Ramos (cell line): ENCODE measurements at regions not wholly inside any gene's neighbourhood (a gene's known extent, or its start where the extent isn't known, plus 50 kb on each side); places are given as distances from the start of the nearest gene placed in this dataset.
"Not testable (repeated sequence)": the region's sequence is repeated elsewhere in the genome, so short reads cannot be mapped to it uniquely, and the experiment has no call there.

ENCODE experiments used
- in situ Hi-C: fragments of 300-500 bp; cut with MboI; formaldehyde crosslinking; loops from one replicate; pipeline ENCODE4 v1.14.3; 2022; ENCODE audit warnings: low sequenced_read_pairs; ENCODE audit not compliant: unreplicated experiment

DNA sequence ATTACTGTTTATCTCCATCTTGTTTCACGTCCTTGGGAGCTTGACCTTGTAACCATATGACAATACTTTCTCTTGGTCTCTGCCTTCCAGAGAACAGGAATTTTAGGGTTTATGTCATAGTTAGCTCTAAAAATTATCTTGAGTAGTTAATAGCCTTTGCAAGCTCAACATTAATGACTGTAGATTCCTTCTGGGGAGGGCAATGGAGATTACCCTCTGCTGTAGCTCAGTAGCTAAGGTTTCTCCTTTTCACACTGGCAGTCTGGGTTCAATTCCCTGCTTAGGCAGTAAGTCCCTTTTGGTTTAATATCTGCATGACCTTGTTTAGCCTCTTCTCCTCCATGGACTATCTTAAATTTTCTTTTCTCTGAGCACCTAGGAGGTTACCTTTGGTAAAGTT, 181.7 kb upstream of the GPR101 start:
- in situ Hi-C loops, result no loop called here

DNA sequence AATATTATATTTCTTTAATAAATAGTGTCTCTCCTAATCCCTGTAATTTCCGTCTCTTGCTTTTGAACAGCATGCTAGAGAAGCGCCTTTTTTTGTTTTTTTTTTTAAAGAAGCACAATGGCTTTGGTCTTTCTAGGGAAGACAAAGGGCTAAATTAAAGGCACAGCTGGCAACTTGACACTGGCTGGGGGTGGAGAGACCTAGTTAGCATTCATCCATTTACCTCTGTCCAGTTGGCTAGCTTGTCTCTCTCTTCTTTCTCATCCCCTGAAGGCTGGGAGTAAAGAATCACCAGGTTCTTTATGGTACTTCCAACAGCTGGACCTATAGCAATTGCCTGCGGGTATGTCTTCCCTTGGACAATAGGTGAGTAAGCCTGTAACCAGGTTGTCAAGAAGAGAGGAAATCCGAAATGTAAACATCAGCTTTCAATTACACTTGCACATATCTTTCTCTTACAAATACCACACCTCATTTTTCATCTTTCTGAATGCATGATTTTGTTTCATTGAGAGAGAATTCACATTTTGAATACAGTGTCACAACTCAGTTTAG, 178.4 kb upstream of the GPR101 start:
- in situ Hi-C loops, result no loop called here

DNA sequence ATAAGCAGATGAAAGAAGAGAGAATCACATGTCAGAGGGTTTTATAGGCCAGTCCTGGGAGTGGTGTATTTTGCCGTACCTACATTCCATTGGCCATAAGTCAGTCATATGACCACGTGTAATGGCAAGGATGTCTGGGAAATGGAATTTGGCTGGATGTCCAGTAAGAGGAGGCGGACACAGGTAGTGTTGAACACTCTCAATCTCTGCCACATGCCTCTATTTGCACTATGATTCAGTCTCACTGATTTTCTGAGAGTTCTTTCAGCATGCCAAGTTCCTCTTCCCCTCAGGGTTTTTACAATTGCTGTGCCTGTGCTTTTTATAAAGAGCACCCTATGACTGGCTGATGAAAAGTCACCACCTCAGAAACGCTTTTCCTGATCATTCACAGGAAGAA, 164.2 kb upstream of the GPR101 start:
- in situ Hi-C loops, result loop anchor here (25.0 kb wide), 1 partner anchor 236 kb away; no protein-coding TSS in a partner anchor

DNA sequence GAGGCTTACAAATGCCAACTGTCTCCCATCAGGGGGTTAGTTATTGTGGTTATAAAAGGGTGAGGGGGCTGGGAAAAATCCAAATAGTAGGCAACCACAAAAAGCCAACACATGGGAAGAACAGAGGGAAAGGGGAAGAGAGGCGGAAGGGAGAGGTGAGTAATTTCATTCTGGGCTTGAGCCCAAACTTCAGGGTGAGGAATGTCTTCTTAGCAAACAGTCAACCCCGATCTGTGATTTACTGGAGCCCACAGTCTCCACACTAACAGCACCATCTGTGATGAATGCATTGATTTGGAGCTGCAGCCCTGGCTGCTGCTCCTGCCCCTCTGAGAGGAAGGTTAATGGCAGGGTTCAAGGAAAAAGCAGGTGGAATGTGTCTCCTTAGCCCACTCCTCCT, 162.2 kb upstream of the GPR101 start:
- in situ Hi-C loops, result loop anchor here (25.0 kb wide), 1 partner anchor 234 kb away; no protein-coding TSS in a partner anchor

DNA sequence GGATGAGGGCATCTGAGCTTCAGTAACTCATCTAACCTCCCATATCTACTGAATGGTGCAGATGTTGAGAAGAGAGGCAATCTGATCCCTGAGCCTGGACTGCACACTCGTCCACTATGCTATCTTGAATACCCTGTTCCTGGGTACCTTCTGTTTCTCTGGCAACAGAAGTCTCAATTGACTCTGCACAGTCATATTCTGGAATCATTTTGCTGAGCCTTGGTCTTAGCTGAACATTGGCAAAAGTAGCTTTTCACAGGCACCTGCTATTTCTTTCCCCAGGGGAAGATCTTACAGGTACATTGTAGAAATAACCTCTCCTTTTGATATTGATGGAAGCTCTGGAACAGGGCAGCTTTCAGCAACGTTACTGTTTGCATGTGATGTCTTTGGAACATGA, 161.5 kb upstream of the GPR101 start:
- in situ Hi-C loops, result loop anchor here (25.0 kb wide), 1 partner anchor 233 kb away; no protein-coding TSS in a partner anchor

DNA sequence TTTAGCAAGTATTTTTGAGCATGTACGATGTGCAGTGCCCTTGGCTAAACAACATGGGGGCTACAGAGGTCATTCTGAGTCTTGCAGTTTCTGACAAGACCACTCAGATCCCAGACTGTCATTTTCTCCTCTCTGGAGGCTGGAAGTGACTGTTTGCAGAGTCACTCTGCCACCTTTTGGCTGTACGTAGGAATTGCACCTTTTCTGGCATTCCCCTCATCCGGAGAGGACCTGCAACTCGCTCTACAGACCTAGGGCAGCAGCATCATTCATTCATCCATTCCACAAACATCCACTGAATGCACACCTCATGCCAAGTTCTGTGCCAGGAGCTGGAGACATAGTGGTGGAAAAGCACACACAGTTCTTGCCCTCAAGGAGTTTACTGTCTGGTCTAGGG, 160.4 kb upstream of the GPR101 start:
- in situ Hi-C loops, result loop anchor here (25.0 kb wide), 1 partner anchor 232 kb away; no protein-coding TSS in a partner anchor

DNA sequence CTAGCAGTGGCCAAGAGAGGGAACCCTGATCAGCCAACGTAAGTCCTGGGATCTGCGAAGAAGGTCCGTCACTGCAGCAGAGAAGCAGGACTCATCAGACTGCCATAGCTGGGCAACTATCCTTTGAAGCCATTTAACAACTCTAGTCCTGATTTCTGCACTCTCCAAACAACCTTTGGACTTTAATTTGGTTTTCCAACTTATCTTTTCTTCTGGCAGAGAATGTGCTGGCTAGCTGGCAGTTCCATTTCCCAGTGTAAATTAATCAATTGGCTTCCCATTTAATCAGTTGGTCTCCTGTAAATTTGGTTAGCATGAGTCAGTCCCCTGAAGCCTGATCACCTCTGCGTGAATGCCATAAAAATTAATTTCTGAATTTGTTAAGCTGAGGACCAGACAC, 153.7 kb upstream of the GPR101 start:
- in situ Hi-C loops, result loop anchor here (25.0 kb wide), 1 partner anchor 225 kb away; no protein-coding TSS in a partner anchor

DNA sequence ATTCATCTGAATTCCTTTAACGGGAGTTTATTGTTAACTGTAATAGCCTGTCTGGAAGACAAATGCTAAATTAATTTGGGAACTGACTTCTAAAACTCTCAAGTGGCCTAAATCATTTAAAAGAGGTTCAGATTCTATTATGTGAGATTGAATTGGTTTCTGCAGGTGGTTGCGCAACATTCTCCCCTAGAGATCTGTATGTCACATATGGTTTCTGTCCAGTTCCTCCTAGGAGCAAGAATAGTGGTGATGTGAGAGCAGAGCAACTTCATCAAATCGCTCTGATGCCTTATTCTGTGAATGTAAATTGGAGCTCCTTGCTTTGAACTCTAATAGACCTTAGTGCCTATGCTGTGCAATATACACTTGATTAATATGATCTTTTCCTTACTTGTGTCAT, 144.6 kb upstream of the GPR101 start:
- in situ Hi-C loops, result loop anchor here (25.0 kb wide), 1 partner anchor 216 kb away; no protein-coding TSS in a partner anchor

DNA sequence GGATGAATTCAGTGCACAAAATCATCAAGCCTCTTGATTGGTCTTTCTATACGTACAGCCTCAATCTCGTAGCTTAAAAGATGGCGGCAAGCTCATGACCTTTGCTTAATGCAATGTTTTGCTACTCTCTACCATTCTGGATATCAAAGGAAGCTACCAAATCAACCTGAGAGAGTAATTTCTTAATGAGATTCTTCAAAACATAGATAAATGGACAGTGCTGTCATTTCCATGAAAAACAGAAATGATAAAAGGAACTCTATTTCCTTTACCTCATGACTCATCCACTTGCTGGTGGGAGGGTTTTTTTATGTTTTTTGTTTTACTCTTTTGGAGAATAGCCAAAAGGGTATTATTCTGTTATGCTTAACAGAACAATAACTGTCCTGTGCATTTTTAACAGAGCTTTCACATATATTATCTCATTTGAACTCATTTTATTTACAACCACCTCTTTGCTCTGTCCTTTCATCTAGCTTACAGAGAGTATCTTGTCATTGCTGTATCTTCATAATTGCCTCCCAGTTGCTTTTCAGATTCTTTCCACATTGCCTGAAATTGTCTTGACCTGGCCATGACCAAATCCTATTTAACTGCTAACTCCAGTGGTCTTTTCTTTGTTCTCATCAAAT, 138.6 kb upstream of the GPR101 start:
- in situ Hi-C loops, result no loop called here

DNA sequence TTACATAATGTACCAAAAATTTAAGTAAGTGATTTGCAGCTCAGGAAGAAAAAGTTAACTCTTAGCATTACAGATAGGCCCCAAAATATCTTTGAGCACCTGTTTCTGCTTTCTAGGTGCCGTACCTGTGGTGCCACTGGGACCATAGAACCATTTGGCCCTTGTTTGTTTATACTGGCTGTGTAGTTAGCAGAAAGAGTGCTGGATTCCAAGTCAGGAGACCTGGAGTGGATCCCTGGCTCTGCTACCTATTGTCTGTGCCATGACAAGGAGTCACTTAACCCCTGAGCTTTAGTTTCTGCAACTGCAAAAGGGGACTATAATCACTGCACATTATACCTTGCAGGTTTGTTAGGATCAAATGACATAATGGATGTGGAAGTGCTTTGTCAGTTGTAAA, 137.8 kb upstream of the GPR101 start:
- in situ Hi-C loops, result no loop called here

DNA sequence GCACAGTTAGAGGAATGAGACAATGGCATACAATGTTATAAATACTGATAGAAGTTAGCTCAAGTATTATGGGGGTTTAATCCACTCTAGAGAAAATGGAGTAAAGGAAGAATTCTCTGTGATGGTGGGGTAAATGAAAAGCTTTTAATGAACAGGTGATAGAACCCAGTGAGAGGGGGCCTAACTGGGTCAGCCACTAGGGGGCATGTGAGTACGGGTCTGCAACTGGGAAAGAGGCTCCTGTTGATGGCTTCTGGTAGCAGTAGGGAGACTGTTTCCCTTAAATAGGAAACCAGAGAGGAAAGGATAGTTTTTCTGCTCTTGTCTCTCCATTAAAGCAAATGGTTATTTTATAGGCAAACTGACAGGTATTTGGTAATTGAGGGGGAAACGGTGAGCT, 132.8 kb upstream of the GPR101 start:
- in situ Hi-C loops, result no loop called here

DNA sequence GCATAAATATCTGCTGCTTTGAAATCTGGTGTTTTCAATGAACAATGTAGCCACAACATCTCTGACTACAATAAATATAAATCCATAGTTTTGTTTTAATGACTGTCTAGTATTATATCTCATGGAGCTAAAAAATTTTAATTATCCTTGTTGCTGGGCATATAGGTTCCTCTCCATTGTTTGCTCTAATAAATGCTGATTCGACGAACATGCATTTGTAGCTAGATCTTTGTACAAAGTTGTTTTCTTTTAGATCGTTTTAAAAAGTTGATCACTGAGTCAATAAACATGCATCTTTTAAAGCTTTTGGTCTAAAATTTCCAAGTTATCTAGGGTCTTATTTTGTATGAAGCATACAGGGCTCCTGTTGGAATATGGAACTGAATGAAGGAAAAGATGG, 130.5 kb upstream of the GPR101 start:
- in situ Hi-C loops, result no loop called here

DNA sequence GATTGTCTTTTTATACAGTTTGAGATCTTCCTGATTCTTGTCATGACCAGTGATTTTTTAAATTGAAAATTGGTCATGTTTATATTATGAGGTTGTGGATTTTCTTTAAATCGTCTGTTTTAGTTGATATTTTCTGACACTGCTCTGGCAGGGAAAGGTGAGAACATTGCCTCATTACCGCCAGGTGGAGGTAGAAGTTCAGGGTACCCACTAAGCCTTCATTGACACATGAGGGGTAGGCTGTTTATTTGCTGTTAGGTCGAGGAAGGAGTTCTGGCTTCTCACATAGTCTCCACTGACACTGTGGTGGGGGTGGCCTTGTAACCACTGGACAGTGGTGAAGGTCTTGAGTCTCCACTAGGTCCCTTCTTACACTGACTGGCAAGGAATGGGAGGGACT, 117.6 kb upstream of the GPR101 start:
- in situ Hi-C loops, result no loop called here

DNA sequence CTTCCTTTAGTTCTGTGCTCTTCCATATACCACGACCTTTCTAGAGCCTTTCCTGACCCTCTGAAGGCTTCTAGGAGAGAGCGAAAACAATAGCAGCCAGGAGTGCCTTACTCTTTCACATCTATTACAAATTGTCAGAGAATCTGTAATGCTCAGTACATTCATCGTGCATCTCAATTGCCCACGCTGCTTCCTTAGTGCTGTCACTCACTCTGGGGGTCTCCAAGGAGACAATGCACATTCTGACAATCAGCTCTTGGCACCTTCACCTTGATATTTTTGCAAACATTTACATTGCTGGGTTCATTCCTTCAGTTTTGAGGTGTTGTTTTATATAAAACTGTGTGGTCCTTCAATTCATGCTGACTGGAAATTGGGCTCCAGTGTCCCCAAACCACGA, 110.1 kb upstream of the GPR101 start:
- in situ Hi-C loops, result no loop called here

DNA sequence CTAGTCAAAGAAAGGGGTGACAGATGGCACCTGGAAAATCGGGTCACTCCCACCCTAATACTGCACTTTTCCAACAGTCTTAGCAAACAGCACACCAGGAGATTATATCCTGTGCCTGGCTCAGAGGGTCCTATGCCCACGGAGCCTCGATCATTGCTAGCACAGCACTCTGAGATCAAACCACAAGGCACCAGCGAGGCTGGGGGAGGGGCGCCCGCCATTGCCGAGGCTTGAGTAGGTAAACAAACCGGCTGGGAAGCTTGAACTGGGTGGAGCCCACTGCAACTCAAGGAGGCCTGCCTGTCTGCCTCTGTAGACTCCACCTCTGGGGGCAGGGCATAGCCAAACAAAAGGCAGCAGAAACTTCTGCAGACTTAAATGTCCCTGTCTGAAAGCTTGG, 88.9 kb upstream of the GPR101 start:
- in situ Hi-C loops, result not testable (repeated sequence)

DNA sequence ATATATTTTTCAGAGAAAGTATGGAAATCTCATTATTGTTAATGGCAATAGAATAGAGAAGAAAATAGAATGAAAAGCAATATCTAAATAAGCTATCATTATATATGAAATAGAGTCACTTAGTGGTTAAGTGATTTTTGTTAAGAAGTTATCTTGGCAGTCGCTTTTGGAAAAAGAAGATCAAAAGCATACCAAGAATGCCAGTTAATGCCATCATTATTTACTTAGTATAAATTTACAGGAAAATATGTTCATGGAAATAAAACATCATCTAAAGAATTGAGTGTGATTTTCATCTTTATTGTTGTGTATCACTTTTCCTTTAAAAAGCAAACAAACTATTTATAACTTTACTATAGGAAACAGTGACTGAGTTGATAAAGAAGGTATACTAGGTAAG, 85.3 kb upstream of the GPR101 start:
- in situ Hi-C loops, result no loop called here

DNA sequence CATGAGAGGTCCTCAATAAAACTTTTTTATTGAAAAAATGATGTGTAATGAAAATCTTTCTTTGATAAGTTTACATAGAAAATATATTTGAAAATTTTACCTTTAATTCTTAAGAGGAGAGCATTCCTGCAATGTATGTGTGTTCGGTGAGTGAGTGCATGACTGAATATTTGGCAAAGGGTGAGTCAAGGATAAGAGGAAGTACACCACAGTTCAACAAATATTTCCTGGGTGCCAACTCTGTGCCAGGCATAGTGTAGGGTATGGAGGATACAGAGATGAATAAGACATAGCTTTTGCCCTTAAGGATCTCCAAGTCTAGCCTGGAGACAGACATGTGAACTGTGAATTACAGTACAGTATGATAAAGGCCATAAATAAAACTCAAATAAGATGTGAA, 84.7 kb upstream of the GPR101 start:
- in situ Hi-C loops, result no loop called here

DNA sequence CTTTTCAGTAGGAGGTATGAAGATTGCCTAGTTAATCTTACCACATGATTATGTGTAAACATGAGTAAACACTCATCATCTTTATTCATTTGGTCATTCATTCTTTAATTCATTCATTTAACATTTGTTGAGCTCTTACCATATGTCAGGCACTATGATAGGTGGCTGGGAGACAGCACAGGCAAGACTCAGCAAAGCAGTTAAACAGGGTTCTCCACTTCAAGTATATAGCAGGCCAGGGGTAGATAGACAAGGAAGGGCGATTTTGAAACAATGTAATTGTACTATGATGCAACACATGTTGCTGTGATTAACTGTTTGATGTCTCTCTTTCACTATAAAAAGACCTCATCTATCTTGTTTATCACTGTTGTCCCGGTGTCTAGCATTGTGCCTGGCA, 84.3 kb upstream of the GPR101 start:
- in situ Hi-C loops, result no loop called here

DNA sequence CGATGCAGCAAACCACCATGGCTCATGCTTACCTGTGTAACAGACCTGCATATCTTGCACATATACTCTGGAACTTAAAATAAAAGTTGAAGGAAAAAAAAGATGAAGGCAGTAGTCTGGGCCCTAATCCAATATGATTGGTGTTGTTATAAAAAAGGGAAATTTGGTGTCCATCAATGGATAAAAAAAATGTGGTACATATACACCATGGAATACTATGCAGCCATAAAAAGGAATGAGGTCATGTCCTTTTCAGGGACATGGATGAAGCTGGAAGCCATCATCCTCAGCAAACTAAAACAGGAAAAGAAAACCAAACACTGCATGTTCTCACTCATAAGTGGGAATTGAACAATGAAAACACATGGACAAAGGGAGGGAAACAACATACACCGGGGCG, 74.1 kb upstream of the GPR101 start:
- in situ Hi-C loops, result not testable (repeated sequence)

DNA sequence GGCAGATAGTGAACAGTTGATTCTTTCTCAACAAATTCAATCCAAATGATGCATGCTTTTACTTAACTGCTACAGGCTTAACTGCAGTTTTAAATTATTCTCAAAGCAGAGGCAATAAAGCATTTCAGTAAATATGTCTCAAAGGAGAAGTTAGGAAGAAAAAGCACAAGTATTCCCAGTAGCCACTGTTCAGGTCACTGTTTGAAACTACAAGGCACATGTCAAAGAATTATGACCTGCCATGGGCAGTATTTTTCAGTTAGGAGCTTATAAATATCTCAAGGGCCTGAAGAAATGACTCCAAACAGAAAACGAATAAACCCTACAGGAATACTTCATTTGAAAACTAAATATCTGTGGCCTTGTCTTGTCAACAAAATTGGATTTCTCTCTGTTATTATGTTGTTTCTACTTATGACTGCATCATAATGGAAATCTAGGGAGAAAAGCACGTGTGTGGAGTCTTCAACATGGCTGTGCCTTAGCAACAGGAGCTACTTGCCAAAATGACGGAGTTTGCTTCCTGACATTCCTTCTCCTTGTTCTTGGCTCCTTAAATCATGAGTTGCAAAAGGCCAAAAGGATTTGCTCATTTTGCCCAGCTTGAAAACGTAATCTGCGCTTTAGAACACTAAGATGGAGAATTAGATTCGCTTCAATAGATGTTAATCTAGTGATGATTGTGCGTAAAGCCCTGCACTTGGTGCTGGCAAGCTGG, 67.6 kb upstream of the GPR101 start:
- in situ Hi-C loops, result no loop called here
